HG03571 (cell line): ENCODE measurements at regions not wholly inside any gene's neighbourhood (a gene's known extent, or its start where the extent isn't known, plus 50 kb on each side); places are given as distances from the start of the nearest gene placed in this dataset.

Source experiments
- ATAC-seq: cut with Tn5 transposase; IDR thresholded peaks from one replicate; pipeline ENCODE4 v1.9.1; 2021; ENCODE audit not compliant: unreplicated experiment

DNA sequence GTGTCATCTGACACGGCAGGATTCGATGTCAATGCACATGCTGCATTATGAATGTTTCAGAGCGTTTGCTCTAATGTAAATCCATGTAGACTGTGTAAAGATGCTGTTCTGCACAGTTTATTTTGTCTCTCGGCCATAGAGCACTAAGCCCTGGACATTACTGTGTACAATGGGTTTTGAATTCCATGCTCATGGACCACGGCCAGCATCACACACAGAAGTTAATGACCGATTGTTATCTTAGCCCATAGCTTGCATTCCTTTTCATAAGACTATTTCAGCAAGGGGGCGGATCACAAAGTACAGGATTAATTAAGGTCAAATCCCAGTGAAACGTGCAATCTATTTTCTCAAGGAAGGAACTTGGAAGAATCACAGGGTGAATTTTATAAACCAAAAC, 286.1 kb upstream of the TENM3 start:
- no peak for ATAC-seq

- no peak for ATAC-seq
Observed at GRCh38 chr4:181958446-181958845, 284.8 kb upstream of the TENM3 start.

- no peak for ATAC-seq
Observed at GRCh38 chr4:181959121-181959520, 284.1 kb upstream of the TENM3 start.

DNA sequence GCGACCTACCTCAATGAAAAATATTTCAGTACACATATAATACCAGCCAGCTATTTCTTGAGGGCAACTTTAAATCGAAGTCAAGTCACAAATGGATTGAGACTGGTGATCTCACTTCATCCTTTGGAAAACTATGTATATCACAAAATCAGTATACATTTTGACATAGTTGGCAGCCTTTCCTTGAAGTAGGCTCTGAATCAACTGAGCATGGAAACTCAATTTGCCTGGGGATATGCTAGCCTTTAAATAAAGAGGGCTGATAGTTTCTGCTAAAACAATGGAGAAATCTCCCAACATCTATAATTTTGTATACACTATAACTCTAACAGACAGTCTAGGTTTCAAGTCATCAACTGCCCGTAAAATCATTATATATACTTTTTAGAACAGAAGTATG, 282.8 kb upstream of the TENM3 start:
- ATAC-seq: no peak

DNA sequence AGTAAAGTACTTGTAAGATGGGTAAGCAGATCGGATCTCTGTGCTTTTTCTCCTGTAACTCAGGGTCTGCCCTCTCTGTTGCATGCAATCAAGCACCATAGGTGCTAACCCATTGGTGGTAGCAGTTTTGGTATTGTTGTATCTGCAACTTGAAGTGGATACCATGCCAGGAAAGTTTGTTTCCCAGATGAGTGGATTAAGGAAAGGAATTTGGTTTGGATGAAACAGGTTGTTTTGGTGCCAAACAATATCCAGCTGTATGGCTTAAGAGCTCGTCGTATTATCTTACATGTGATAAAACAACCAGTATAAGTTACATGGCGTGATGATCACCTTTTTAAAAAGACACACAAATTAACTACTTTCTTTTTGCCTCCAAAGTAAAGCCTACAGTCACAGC, 280.9 kb upstream of the TENM3 start:
- ATAC-seq: no peak

- no peak for ATAC-seq
Observed at GRCh38 chr4:181964731-181965130, 278.5 kb upstream of the TENM3 start.

GRCh38 chr4:181966104-181966551, 277.1 kb upstream of the TENM3 start:
- ATAC-seq: no peak

- no peak for ATAC-seq
Observed at GRCh38 chr4:181967401-181967800, 275.8 kb upstream of the TENM3 start.

- ATAC-seq: no peak
Observed at GRCh38 chr4:181968371-181968770, 274.8 kb upstream of the TENM3 start.

GRCh38 chr4:181969151-181969550, 274.1 kb upstream of the TENM3 start:
- ATAC-seq: no peak

DNA sequence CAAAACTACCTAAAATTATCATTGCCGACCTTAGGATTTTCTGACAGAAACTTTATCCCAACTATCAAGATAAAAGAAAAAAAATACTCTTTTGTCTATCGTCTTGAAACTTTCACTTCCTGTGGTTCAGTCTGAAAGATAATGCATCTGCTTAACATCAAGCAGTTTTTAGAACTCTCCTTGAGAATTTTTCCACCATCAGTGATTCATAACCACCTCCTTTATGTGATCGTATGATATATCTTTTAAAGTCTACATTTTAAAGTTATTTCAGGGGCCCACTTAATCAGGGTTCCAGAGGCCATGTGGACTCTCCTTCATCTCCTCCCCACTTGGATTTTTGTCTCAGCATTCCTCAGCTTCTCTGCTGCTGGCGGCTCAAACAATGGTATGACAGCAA, 272.8 kb upstream of the TENM3 start:
- no peak for ATAC-seq

- no peak for ATAC-seq
Observed at GRCh38 chr4:181971411-181971810, 271.8 kb upstream of the TENM3 start.

- ATAC-seq: no peak
Observed at GRCh38 chr4:181971973-181972372, 271.2 kb upstream of the TENM3 start.

DNA sequence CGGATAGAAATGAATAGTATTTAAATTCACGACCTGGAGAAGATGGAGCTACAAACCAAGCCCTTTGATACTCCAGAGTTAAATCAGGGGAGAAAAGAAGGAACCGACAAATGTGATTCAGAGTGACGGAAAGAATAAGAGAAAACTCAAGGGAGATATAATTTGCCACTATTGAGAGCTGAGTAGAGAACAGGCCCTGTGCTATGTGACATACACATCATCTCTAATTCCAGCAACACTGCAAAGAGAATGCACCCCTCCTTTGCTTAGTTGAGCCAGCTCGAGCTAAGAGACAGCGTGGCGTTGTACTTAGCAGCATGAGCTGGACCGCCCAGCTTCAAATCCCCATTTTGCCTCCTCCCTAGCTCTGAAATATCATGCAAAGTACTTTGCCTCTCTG, 266.4 kb upstream of the TENM3 start:
- ATAC-seq: no peak

DNA sequence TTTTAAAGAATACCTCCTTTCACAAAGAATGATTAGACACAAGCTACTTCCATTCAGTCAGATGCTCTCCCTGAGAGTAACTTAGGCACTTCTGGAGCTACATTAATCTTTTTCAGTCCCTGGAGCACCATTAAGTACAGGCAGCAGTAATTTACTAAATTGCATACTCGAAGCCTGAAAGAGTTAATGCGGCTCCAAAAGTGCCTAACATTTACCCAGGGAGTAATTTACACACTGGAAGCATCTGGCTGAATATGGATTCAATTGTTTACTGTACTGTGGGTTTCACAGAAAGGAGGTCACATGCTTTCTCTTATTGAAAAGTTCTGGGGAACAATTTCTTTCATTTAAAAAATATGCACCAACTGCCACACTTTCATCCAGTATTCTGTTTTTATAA, 260.8 kb upstream of the TENM3 start:
- ATAC-seq: no peak

DNA sequence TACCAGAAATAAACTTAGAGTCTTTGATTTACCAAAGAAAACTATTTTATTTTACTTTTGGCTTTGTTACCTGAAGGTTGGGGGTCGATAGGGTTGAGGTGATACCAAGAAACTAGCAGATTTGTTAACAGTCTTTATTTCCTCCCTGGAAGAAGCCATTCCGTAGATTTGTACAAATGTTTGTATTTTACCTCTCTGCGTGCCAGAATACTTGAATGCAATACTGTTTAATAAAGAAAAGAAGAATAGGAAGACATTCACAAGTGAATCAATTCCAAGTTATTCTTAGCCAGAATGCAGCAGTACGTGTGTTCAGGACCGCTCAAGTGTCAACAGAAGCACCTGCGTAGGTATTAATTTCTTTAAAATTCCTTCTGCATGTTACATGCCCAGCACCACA, 260.3 kb upstream of the TENM3 start:
- no peak for ATAC-seq

GRCh38 chr4:181987392-181987791, 255.8 kb upstream of the TENM3 start:
- ATAC-seq: no peak

DNA sequence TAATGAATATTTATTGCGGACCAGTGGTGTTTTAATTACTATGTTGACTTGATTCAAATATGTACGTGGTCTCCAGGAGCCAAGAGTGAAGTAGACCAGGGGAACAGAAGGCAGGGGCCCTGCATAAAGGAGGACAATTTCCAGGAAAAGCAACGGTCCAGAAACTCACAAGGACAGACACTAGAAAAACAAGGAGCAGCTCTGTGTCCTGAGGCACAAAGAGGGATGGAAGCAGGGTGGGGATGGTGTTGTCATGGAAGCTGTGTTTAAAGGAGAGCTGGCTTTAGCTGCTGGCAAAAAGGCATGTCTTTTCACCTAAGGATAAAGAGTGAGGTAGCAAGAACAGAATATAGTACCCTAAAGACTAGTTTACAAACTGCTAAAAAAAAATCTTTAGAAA, 254.1 kb upstream of the TENM3 start:
- no peak for ATAC-seq

DNA sequence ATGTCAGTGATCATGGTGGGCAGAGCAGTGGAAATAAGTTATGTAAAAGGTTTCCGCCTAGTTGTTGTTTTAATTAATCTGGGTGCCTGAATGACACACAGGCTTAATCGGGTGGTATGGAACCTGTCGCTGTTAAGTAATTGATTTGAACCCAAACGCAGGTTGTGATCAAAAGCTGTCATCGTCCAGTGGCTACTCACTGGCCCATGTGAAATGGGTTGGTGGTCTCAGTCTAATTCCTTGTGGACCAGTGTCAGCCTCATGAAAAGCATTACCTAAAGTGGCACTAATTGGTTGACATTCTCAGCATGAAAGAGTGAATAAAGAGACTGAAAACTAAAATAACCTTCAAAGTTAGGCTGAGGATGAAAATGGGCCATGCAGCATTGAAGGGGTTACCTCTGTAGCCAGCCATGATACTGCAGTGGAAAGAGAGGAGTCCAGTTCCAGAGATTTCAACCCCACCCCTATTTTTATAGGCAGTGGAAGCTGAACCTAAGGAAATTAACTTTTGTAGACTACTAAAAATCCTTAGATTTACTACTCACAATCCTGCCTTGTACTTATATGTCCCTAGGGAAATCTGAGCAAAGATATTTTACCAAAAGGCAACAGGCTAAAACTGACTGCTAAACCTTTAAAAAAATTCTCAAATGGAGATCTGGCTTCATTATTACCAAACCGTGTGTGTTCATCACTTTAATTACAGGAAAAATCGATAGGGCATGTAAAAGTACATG, 251.7 kb upstream of the TENM3 start:
- ATAC-seq: no peak

DNA sequence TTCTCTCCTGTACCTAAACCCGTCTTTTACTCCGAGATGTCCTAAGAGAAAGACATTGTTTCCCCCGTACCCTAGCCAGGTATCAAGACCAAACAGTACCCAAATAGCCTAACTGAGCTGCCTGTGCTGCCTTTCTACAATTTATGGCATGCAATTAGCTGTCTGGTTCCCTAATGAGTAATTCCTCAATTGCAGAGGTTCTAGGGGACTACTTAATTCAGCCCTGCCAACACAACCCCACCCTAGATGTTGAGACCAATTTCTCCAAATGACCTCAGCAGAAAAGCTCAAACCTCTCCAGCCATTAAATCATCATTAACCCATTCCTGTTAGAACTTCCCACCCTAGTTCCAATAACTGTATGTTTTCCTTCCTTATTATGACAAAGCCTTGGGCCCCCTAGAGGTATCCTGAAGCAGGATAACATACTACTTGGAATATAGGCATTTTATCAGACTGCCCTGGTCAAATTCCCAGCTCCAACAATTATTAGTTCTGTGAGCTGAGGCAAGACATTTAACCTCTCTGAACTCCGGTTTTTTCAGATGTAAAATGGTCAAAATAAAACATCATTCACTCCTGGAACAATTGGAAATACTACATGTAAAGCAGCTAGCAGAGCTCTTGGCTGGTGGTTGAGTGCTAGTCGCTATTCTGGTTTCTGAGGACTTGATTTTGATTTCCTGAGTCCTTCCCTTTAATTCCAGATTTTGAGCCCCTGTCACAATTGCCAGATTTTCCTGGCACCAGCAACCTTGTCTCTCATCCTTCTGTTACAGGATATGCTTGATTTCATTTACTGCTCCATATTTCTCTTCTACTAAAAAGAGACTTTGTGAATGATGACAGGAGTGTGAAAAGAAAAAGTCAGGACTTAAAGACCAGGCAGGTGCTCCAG, 244.6 kb upstream of the TENM3 start:
- no peak for ATAC-seq

DNA sequence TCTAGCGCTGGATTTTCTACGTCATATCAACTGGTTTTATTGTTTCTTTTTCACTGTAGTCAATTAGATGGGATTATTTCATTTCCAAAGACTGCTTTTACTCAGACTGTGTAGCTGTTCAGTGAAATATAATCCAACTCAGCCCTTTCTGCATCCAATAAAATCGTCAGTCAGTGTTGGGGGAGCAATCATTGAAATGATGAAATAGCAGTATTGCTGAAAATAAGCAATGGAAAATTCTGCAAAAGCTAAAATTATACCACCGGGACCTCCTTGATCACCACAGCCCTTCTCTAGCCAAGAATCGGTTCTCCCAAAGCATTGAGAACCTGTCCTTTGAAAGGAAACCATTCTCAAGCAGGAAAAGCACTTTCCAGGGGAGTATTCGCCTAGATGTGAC, 243.1 kb upstream of the TENM3 start:
- no peak for ATAC-seq

DNA sequence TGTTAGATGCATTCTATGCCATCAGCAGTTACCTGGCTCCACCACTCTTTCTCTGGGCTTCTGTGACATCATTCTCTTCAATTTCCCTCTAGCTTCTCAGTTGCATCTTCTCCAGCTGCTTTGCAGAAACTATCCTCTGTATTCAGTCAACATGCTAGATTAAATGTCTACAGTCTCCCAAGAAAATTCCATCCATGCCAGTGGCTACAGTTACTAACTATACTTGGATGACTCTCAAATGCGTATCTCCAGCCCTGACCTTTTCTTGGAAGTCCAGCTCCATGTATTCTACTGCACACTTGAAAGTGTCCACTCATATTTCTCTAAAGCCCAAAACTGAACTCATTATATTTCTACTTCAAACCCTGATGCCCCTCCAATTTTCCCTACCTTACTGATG, 232.3 kb upstream of the TENM3 start:
- no peak for ATAC-seq
